ENCODE measurements at regions not wholly inside any gene's neighbourhood (a gene's known extent, or its start where the extent isn't known, plus 50 kb on each side); places are given as distances from the start of the nearest gene placed in this dataset.

DNA sequence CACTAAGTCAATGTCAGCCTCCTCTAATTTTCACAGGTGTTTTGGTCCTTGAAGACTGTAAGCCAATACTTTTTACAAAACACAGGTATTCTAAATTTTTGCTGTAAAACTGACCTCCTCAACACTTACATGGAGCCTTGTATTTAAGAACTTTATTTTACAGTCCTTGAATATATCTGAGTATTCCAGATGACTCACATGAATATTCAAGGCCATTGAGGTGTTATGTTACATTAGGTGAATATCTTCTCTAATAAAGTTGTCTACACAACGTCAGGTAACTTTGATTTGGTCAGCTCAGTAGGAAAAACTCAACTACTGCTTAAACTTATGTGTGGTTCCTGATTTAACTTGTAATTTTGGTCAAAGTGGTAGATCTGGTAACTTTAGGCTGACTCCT is 254.2 kb downstream of the OLFM3 start:
- TF ChIP-seq ZNF274 (IDR thresholded peaks at IDR 0.05; ENCODE audit: borderline replicate concordance, extremely low read depth, low read length) (no peak), POLR2A (IDR thresholded peaks at IDR 0.05; ENCODE audit: control extremely low read depth in 1 of 2, low read depth in 2 of 2, low read length in 2 of 2) (no peak), TBP (IDR thresholded peaks at IDR 0.05; ENCODE audit: low read depth, low read length) (no peak), EZH2 (IDR thresholded peaks at IDR 0.05; ENCODE audit: low read depth, low read length, severe bottlenecking) (no peak), CHD1 (IDR thresholded peaks at IDR 0.05; ENCODE audit: low read depth, low read length) (no peak)
- TF ChIP-seq, protein P1, sequence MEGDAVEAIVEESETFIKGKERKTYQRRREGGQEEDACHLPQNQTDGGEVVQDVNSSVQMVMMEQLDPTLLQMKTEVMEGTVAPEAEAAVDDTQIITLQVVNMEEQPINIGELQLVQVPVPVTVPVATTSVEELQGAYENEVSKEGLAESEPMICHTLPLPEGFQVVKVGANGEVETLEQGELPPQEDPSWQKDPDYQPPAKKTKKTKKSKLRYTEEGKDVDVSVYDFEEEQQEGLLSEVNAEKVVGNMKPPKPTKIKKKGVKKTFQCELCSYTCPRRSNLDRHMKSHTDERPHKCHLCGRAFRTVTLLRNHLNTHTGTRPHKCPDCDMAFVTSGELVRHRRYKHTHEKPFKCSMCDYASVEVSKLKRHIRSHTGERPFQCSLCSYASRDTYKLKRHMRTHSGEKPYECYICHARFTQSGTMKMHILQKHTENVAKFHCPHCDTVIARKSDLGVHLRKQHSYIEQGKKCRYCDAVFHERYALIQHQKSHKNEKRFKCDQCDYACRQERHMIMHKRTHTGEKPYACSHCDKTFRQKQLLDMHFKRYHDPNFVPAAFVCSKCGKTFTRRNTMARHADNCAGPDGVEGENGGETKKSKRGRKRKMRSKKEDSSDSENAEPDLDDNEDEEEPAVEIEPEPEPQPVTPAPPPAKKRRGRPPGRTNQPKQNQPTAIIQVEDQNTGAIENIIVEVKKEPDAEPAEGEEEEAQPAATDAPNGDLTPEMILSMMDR (IDR thresholded peaks at IDR 0.05; ENCODE audit: control extremely low read depth in 1 of 3, insufficient read depth in 1 of 3, low read depth in 1 of 3, low read length in 3 of 3), result no peak
